H1 (cell line): ENCODE measurements at regions not wholly inside any gene's neighbourhood (a gene's known extent, or its start where the extent isn't known, plus 50 kb on each side); places are given as distances from the start of the nearest gene placed in this dataset.

ENCODE experiments used
- CEBPB ChIP-seq: IDR thresholded peaks from 2 replicates; pipeline ENCODE4 v1.6.1; 2012; ENCODE audit warnings: low read depth, low read length
- CREB1 ChIP-seq: IDR thresholded peaks from 2 replicates; pipeline ENCODE4 v1.6.1; 2012; ENCODE audit warnings: inconsistent platforms
- POLR2A ChIP-seq, 2 experiments: IDR thresholded peaks; 1 replicate in 1 of 2; 2 replicates in 1 of 2; pipeline ENCODE4 v1.6.1; 2011; ENCODE audit warnings: low read depth in 2 of 2, low read length in 2 of 2, mild to moderate bottlenecking in 2 of 2; ENCODE audit errors: control extremely low read depth in 1 of 2
- SIRT6 ChIP-seq: IDR thresholded peaks from one replicate; pipeline ENCODE4 v1.7.1; 2012; ENCODE audit warnings: low read length, inconsistent platforms
- SP1 ChIP-seq: IDR thresholded peaks from 2 replicates; pipeline ENCODE4 v1.6.1; 2011; ENCODE audit warnings: low read depth, low read length
- TAF1 ChIP-seq: IDR thresholded peaks from 2 replicates; pipeline ENCODE4 v1.6.1; 2011; ENCODE audit warnings: mild to moderate bottlenecking, low read depth, low read length
- TCF12 ChIP-seq: IDR thresholded peaks from 2 replicates; pipeline ENCODE4 v1.6.1; 2011; ENCODE audit warnings: low read depth, mild to moderate bottlenecking, low read length
- YY1 ChIP-seq: IDR thresholded peaks from 2 replicates; pipeline ENCODE4 v1.6.1; 2011; ENCODE audit warnings: low read depth, mild to moderate bottlenecking, low read length
- TF ChIP-seq, protein P1 (sequence below): IDR thresholded peaks from 2 replicates; pipeline ENCODE4 v1.6.1; 2011; ENCODE audit warnings: low read length, improper control_type of control experiment
- TF ChIP-seq, protein P2 (sequence below), 3 experiments: IDR thresholded peaks; 1 replicate in 2 of 3; 2 replicates in 1 of 3; pipeline versions ENCODE4 v1.5.1 to v1.6.1; 2011; ENCODE audit warnings: low read length in 3 of 3, mild to moderate bottlenecking in 3 of 3, inconsistent platforms in 2 of 3, low read depth in 1 of 3, moderate library complexity in 1 of 3; ENCODE audit not compliant: insufficient read depth in 1 of 3; ENCODE audit errors: control extremely low read depth in 1 of 3
- TF ChIP-seq, protein P3 (sequence below): IDR thresholded peaks from 2 replicates; pipeline ENCODE4 v1.6.1; 2012; ENCODE audit warnings: low read length, inconsistent platforms

DNA sequence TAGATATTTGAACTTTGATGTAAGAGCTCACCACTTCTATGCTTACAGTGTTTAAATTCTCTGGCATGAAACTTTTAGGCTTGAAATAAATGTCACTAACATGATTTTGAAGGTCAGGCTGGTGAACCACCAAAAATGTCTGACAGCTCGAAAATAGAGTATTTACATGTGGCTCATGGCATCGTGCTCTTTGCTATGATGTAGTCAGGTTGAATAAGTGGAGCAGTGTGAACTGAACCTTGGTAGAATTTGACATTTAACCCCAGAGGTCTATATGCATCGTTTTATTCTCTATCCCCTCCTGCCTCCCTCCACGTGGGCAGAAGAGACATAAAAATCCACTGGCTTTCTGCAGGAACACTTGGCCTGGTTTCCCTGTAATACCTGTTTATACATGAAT, 369.7 kb upstream of the ATP2B1 start:
- TF ChIP-seq, protein P1, sequence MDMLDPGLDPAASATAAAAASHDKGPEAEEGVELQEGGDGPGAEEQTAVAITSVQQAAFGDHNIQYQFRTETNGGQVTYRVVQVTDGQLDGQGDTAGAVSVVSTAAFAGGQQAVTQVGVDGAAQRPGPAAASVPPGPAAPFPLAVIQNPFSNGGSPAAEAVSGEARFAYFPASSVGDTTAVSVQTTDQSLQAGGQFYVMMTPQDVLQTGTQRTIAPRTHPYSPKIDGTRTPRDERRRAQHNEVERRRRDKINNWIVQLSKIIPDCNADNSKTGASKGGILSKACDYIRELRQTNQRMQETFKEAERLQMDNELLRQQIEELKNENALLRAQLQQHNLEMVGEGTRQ: no peak
- TF ChIP-seq CEBPB: no peak
- TF ChIP-seq YY1: no peak
- no peak for TF ChIP-seq CREB1
- TF ChIP-seq, protein P2, sequence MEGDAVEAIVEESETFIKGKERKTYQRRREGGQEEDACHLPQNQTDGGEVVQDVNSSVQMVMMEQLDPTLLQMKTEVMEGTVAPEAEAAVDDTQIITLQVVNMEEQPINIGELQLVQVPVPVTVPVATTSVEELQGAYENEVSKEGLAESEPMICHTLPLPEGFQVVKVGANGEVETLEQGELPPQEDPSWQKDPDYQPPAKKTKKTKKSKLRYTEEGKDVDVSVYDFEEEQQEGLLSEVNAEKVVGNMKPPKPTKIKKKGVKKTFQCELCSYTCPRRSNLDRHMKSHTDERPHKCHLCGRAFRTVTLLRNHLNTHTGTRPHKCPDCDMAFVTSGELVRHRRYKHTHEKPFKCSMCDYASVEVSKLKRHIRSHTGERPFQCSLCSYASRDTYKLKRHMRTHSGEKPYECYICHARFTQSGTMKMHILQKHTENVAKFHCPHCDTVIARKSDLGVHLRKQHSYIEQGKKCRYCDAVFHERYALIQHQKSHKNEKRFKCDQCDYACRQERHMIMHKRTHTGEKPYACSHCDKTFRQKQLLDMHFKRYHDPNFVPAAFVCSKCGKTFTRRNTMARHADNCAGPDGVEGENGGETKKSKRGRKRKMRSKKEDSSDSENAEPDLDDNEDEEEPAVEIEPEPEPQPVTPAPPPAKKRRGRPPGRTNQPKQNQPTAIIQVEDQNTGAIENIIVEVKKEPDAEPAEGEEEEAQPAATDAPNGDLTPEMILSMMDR (IDR thresholded peaks at IDR 0.05; ENCODE audit: control extremely low read depth in 1 of 3, insufficient read depth in 1 of 3, low read depth in 1 of 3, low read length in 3 of 3): no peak
- TF ChIP-seq, protein P3, sequence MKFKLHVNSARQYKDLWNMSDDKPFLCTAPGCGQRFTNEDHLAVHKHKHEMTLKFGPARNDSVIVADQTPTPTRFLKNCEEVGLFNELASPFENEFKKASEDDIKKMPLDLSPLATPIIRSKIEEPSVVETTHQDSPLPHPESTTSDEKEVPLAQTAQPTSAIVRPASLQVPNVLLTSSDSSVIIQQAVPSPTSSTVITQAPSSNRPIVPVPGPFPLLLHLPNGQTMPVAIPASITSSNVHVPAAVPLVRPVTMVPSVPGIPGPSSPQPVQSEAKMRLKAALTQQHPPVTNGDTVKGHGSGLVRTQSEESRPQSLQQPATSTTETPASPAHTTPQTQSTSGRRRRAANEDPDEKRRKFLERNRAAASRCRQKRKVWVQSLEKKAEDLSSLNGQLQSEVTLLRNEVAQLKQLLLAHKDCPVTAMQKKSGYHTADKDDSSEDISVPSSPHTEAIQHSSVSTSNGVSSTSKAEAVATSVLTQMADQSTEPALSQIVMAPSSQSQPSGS: no peak
- no peak for TF ChIP-seq SIRT6
- no peak for TF ChIP-seq TAF1
- no peak for TF ChIP-seq SP1
- no peak for TF ChIP-seq TCF12
- TF ChIP-seq POLR2A (IDR thresholded peaks at IDR 0.05; ENCODE audit: control extremely low read depth in 1 of 2, low read depth in 2 of 2, low read length in 2 of 2): no peak
